H9 (cell line): ENCODE measurements at regions not wholly inside any gene's neighbourhood (a gene's known extent, or its start where the extent isn't known, plus 50 kb on each side); places are given as distances from the start of the nearest gene placed in this dataset.

Experiments used
- DNase-seq: peaks from one replicate; pipeline ENCODE4 v3.0.0-alpha.2; 2017
- H2AFZ ChIP-seq: one replicate; pipeline ENCODE4 v1.6.1; 2013; ENCODE audit warnings: mild to moderate bottlenecking, low read length, control low read depth, moderate library complexity
- H2AK5ac ChIP-seq: 2 replicates; pipeline ENCODE4 v1.6.1; 2013; ENCODE audit warnings: low read length, control low read depth, mixed read lengths; ENCODE audit not compliant: insufficient read length
- H2BK120ac ChIP-seq: one replicate; pipeline ENCODE4 v1.6.1; 2013; ENCODE audit warnings: low read depth, mild to moderate bottlenecking, low read length, control low read depth, inconsistent platforms; ENCODE audit not compliant: poor library complexity, severe bottlenecking
- H2BK12ac ChIP-seq: 2 replicates; pipeline ENCODE4 v1.6.1; 2013; ENCODE audit warnings: low read length, control low read depth, mixed read lengths, low read depth; ENCODE audit not compliant: insufficient read length
- H2BK15ac ChIP-seq: 2 replicates; pipeline ENCODE4 v1.6.1; 2013; ENCODE audit warnings: low read depth, low read length, control low read depth
- H2BK20ac ChIP-seq: one replicate; pipeline ENCODE4 v1.6.1; 2013; ENCODE audit warnings: low read depth, mild to moderate bottlenecking, low read length, control low read depth, inconsistent platforms; ENCODE audit not compliant: poor library complexity, severe bottlenecking
- H2BK5ac ChIP-seq: 2 replicates; pipeline ENCODE4 v1.6.1; 2013; ENCODE audit warnings: low read length, control low read depth, mixed read lengths; ENCODE audit not compliant: insufficient read length
- H3K14ac ChIP-seq: 2 replicates; pipeline ENCODE4 v1.6.1; 2013; ENCODE audit warnings: low read length, control low read depth; ENCODE audit not compliant: insufficient read depth
- H3K18ac ChIP-seq: 2 replicates; pipeline ENCODE4 v1.6.1; 2013; ENCODE audit warnings: low read depth, mild to moderate bottlenecking, mixed read lengths, low read length, control low read depth; ENCODE audit not compliant: insufficient read length
- H3K23ac ChIP-seq: 2 replicates; pipeline ENCODE4 v1.6.1; 2013; ENCODE audit warnings: low read length, control low read depth, mixed read lengths, low read depth; ENCODE audit not compliant: insufficient read length
- H3K23me2 ChIP-seq: 2 replicates; pipeline ENCODE4 v1.6.1; 2013; ENCODE audit warnings: low read depth, mild to moderate bottlenecking, mixed read lengths, low read length, control low read depth; ENCODE audit not compliant: insufficient read length, poor library complexity, severe bottlenecking
- H3K27ac ChIP-seq: 2 replicates; pipeline ENCODE4 v1.5.1; 2013; ENCODE audit warnings: low read length, control low read depth, mixed read lengths, low read depth; ENCODE audit not compliant: insufficient read length
- H3K27me3 ChIP-seq: 2 replicates; pipeline ENCODE4 v1.6.1; 2013; ENCODE audit warnings: low read length, control low read depth, inconsistent platforms; ENCODE audit not compliant: insufficient read depth
- H3K4ac ChIP-seq: 2 replicates; pipeline ENCODE4 v1.6.1; 2013; ENCODE audit warnings: low read depth, mild to moderate bottlenecking, control low read depth, inconsistent platforms, low read length, moderate library complexity
- H3K4me1 ChIP-seq: 2 replicates; pipeline ENCODE4 v1.6.1; 2013; ENCODE audit warnings: low read length, control low read depth, inconsistent platforms; ENCODE audit not compliant: insufficient read depth
- H3K4me2 ChIP-seq: 2 replicates; pipeline ENCODE4 v1.6.1; 2013; ENCODE audit warnings: low read length, control low read depth, mixed read lengths; ENCODE audit not compliant: insufficient read length, insufficient read depth
- H3K56ac ChIP-seq: 2 replicates; pipeline ENCODE4 v1.6.1; 2013; ENCODE audit warnings: low read depth, mild to moderate bottlenecking, mixed read lengths, low read length, control low read depth; ENCODE audit not compliant: insufficient read length
- H3K79me1 ChIP-seq: 2 replicates; pipeline ENCODE4 v1.6.1; 2013; ENCODE audit warnings: low read depth, mild to moderate bottlenecking, moderate library complexity, low read length, control low read depth, inconsistent platforms; ENCODE audit not compliant: insufficient read depth, poor library complexity, severe bottlenecking
- H3K79me2 ChIP-seq: 2 replicates; pipeline ENCODE4 v1.6.1; 2013; ENCODE audit warnings: low read length, control low read depth, inconsistent platforms; ENCODE audit not compliant: insufficient read depth
- H3K9ac ChIP-seq: 2 replicates; pipeline ENCODE4 v1.6.1; 2013; ENCODE audit warnings: low read length, control low read depth, mixed read lengths; ENCODE audit not compliant: insufficient read length; ENCODE audit errors: extremely low read depth
- H3K9me3 ChIP-seq: one replicate; pipeline ENCODE4 v1.6.1; 2013; ENCODE audit warnings: low read depth, low read length, inconsistent platforms; ENCODE audit not compliant: control insufficient read depth
- H3T11ph ChIP-seq: one replicate; pipeline ENCODE4 v1.6.1; 2013; ENCODE audit warnings: mild to moderate bottlenecking, low read length, control low read depth, inconsistent platforms
- H4K20me1 ChIP-seq: one replicate; pipeline ENCODE4 v1.6.1; 2013; ENCODE audit not compliant: control insufficient read depth, insufficient read length, insufficient read depth
- H4K5ac ChIP-seq: 2 replicates; pipeline ENCODE4 v1.6.1; 2013; ENCODE audit warnings: low read depth, mild to moderate bottlenecking, mixed read lengths, low read length, control low read depth; ENCODE audit not compliant: insufficient read length
- H4K8ac ChIP-seq: replicated peaks from 2 replicates; pipeline ENCODE4 v1.6.1; 2013; ENCODE audit warnings: low read length, control low read depth, mixed read lengths, low read depth; ENCODE audit not compliant: insufficient read length
- H4K91ac ChIP-seq: 2 replicates; pipeline ENCODE4 v1.6.1; 2013; ENCODE audit warnings: low read depth, mild to moderate bottlenecking, moderate library complexity, mixed read lengths, low read length, control low read depth; ENCODE audit not compliant: insufficient read length
- H3K27ac Mint-ChIP-seq, 3 experiments: 2 replicates in 2 of 3; 3 replicates in 1 of 3; pipeline ENCODE4 v1.8.0; 2020 to 2021; ENCODE audit warnings: mixed read lengths in 3 of 3, mild to moderate bottlenecking in 1 of 3, moderate library complexity in 1 of 3
- H3K27me3 Mint-ChIP-seq: 2 replicates; pipeline ENCODE4 v1.8.0; 2021; ENCODE audit warnings: low read depth, mild to moderate bottlenecking, moderate library complexity, mixed read lengths
- H3K36me3 Mint-ChIP-seq, 3 experiments: 2 replicates in 2 of 3; 3 replicates in 1 of 3; pipeline ENCODE4 v1.8.0; 2020 to 2021; ENCODE audit warnings: low read depth in 3 of 3, mixed read lengths in 3 of 3; ENCODE audit not compliant: insufficient read depth in 1 of 3
- H3K4me1 Mint-ChIP-seq, 2 experiments: 2 replicates each; pipeline ENCODE4 v1.8.0; 2020; ENCODE audit warnings: mixed read lengths in 2 of 2
- H3K4me3 Mint-ChIP-seq, 2 experiments: 2 replicates in 1 of 2; 3 replicates in 1 of 2; pipeline ENCODE4 v1.8.0; 2020 to 2021; ENCODE audit warnings: mild to moderate bottlenecking in 2 of 2, mixed read lengths in 2 of 2, moderate library complexity in 1 of 2
- H3K9me3 Mint-ChIP-seq, 2 experiments: 2 replicates in 1 of 2; 3 replicates in 1 of 2; pipeline ENCODE4 v1.8.0; 2020; ENCODE audit warnings: mild to moderate bottlenecking in 2 of 2, mixed read lengths in 2 of 2, moderate library complexity in 1 of 2
- CTCF ChIP-seq: fragments of 200-600 bp; sonication (generic); conservative IDR thresholded peaks from 3 replicates; pipeline ENCODE4 v1.8.0; 2021; ENCODE audit warnings: antibody characterized with exemption, mild to moderate bottlenecking
- WGBS: extraction: QIAGEN DNeasy Blood & Tissue Kit; methylation state at CpG from one replicate; pipeline ENCODE4 v1.1.7; 2013; ENCODE audit warnings: missing lambda C conversion rate, low lambda C conversion rate, mixed read lengths; ENCODE audit not compliant: insufficient read length; ENCODE audit errors: extremely low coverage; 5-methylcytosine and 5-hydroxymethylcytosine counted together

GRCh38 chr16:48910214-48910613 is 300.2 kb upstream of the N4BP1 start:
- H4K20me1 ChIP-seq = no peaks in the 10 kb centered on the region
- no peak overlapping the region for H4K8ac ChIP-seq
- no peaks in the 10 kb centered on the region for H3K79me2 ChIP-seq
- H2BK12ac ChIP-seq = no peak overlapping the region
- H3K14ac ChIP-seq = no peak overlapping the region
- no peak overlapping the region for H3K4me2 ChIP-seq
- no peak for TF ChIP-seq CTCF
- H3K23me2 ChIP-seq = no peaks in the 10 kb centered on the region
- no peaks in the 10 kb centered on the region for H3K9me3 Mint-ChIP-seq
- H2BK15ac ChIP-seq = no peak overlapping the region
- H3K56ac ChIP-seq = no peak overlapping the region
- no peak overlapping the region for H2BK120ac ChIP-seq
- H3K27ac ChIP-seq = no peak overlapping the region
- no peaks in the 10 kb centered on the region; the same call in 1 of the 2 replicates for H3K4me1 ChIP-seq
- H3K4ac ChIP-seq = no peak overlapping the region
- no peak for DNase-seq
- no peak overlapping the region for H2BK5ac ChIP-seq
- H3K27me3 Mint-ChIP-seq = no peaks in the 10 kb centered on the region; the same call in 1 of the 2 replicates
- H4K5ac ChIP-seq = no peak overlapping the region
- no peak overlapping the region for H2AK5ac ChIP-seq
- H3K36me3 Mint-ChIP-seq = no peaks in the 10 kb centered on the region
- no peak overlapping the region for H2BK20ac ChIP-seq
- no peaks in the 10 kb centered on the region for H3K27me3 ChIP-seq
- H3K79me1 ChIP-seq = no peaks in the 10 kb centered on the region
- no peak overlapping the region for H3T11ph ChIP-seq
- no peaks in the 10 kb centered on the region for H3K9me3 ChIP-seq
- no peak overlapping the region for H3K9ac ChIP-seq
- no peak overlapping the region for H4K91ac ChIP-seq
- H2AFZ ChIP-seq = no peak overlapping the region
- no peak overlapping the region for H3K18ac ChIP-seq
- WGBS = no CpG with 5 or more reads among the region's 3 CpGs
- H3K4me3 Mint-ChIP-seq = no peak overlapping the region
- H3K23ac ChIP-seq = no peak overlapping the region
- H3K27ac Mint-ChIP-seq = no peak overlapping the region
- peaks cover 18 to 19% of the 10 kb centered on the region in 2 experiments for H3K4me1 Mint-ChIP-seq
